Neuronal stem cell (in vitro differentiated cells): ENCODE measurements at regions not wholly inside any gene's neighbourhood (a gene's known extent, or its start where the extent isn't known, plus 50 kb on each side); places are given as distances from the start of the nearest gene placed in this dataset.

Experiments
- DNase-seq: peaks from one replicate; pipeline ENCODE4 v3.0.0-alpha.2; 2013; ENCODE audit warnings: low spot score
- H2AFZ ChIP-seq: one replicate; pipeline ENCODE4 v1.6.1; 2013; ENCODE audit warnings: mild to moderate bottlenecking, low read length, inconsistent platforms
- H2AK5ac ChIP-seq: 2 replicates; pipeline ENCODE4 v1.6.1; 2013; ENCODE audit warnings: low read depth, mild to moderate bottlenecking, inconsistent platforms, low read length, moderate library complexity, mixed read lengths
- H2BK120ac ChIP-seq: 2 replicates; pipeline ENCODE4 v1.6.1; 2013; ENCODE audit warnings: low read depth, mild to moderate bottlenecking, inconsistent platforms, low read length, moderate library complexity, mixed read lengths
- H2BK12ac ChIP-seq: one replicate; pipeline ENCODE4 v1.6.1; 2013; ENCODE audit warnings: low read length, inconsistent platforms
- H2BK15ac ChIP-seq: 2 replicates; pipeline ENCODE4 v1.6.1; 2013; ENCODE audit warnings: mild to moderate bottlenecking, low read length, inconsistent platforms, mixed read lengths
- H2BK5ac ChIP-seq: one replicate; pipeline ENCODE4 v1.6.1; 2013; ENCODE audit warnings: inconsistent platforms, mild to moderate bottlenecking, low read length, moderate library complexity
- H3K14ac ChIP-seq: one replicate; pipeline ENCODE4 v1.6.1; 2013; ENCODE audit warnings: low read length, inconsistent platforms
- H3K18ac ChIP-seq: 2 replicates; pipeline ENCODE4 v1.6.1; 2013; ENCODE audit warnings: low read length, inconsistent platforms
- H3K23ac ChIP-seq: 2 replicates; pipeline ENCODE4 v1.6.1; 2013; ENCODE audit warnings: low read depth, mild to moderate bottlenecking, mixed read lengths, low read length, inconsistent platforms; ENCODE audit not compliant: poor library complexity
- H3K27ac ChIP-seq: replicated peaks from 3 replicates; pipeline ENCODE4 v1.5.1; 2013; ENCODE audit warnings: low read length, inconsistent platforms
- H3K27me3 ChIP-seq, 3 experiments: 2 replicates each; pipeline ENCODE4 v1.6.1; 2013; ENCODE audit warnings: low read length in 3 of 3, mild to moderate bottlenecking in 2 of 3, inconsistent platforms in 1 of 3, low read depth in 1 of 3, mixed read lengths in 1 of 3, moderate library complexity in 1 of 3; ENCODE audit not compliant: control insufficient read depth in 3 of 3, insufficient read depth in 3 of 3
- H3K36me3 ChIP-seq, 2 donors: replicated peaks in 1 of 2; 2 replicates each; pipeline ENCODE4 v1.6.1; 2013; ENCODE audit warnings: low read length in 2 of 2; ENCODE audit not compliant: control insufficient read depth in 2 of 2, insufficient read depth in 2 of 2
- H3K4ac ChIP-seq: 2 replicates; pipeline ENCODE4 v1.6.1; 2013; ENCODE audit warnings: inconsistent platforms, mild to moderate bottlenecking, low read length, moderate library complexity
- H3K4me1 ChIP-seq, 2 donors: 1 replicate in 1 of 2; 2 replicates in 1 of 2; pipeline ENCODE4 v1.6.1; 2013; ENCODE audit warnings: low read length in 2 of 2, low read depth in 1 of 2; ENCODE audit not compliant: control insufficient read depth in 2 of 2, insufficient read depth in 1 of 2
- H3K4me2 ChIP-seq: one replicate; pipeline ENCODE4 v1.6.1; 2013; ENCODE audit warnings: mild to moderate bottlenecking, low read length, inconsistent platforms; ENCODE audit not compliant: insufficient read depth, poor library complexity, severe bottlenecking
- H3K4me3 ChIP-seq, 2 donors: 2 replicates each; pipeline ENCODE4 v1.5.1; 2013; ENCODE audit warnings: low read length in 2 of 2, mild to moderate bottlenecking in 2 of 2, inconsistent platforms in 1 of 2, moderate library complexity in 1 of 2
- H3K79me1 ChIP-seq: one replicate; pipeline ENCODE4 v1.6.1; 2013; ENCODE audit warnings: low read depth, mild to moderate bottlenecking, inconsistent platforms, low read length, moderate library complexity
- H3K9ac ChIP-seq: one replicate; pipeline ENCODE4 v1.6.1; 2013; ENCODE audit warnings: mild to moderate bottlenecking, low read depth, low read length, inconsistent platforms; ENCODE audit not compliant: poor library complexity
- H3K9me3 ChIP-seq, 2 donors: replicated peaks in 1 of 2; 2 replicates each; pipeline versions ENCODE3 to v1.6.1; 2013; ENCODE audit warnings: low read length in 2 of 2, mild to moderate bottlenecking in 2 of 2, inconsistent platforms in 1 of 2, low read depth in 1 of 2, mixed read lengths in 1 of 2, moderate library complexity in 1 of 2; ENCODE audit not compliant: control insufficient read depth in 2 of 2, insufficient read depth in 1 of 2
- H4K8ac ChIP-seq: one replicate; pipeline ENCODE4 v1.6.1; 2013; ENCODE audit warnings: low read depth, mild to moderate bottlenecking, inconsistent platforms, low read length, moderate library complexity
- H4K91ac ChIP-seq: one replicate; pipeline ENCODE4 v1.6.1; 2013; ENCODE audit warnings: low read length, low read depth, mild to moderate bottlenecking, inconsistent platforms; ENCODE audit not compliant: poor library complexity
- WGBS, 2 donors: extraction: QIAGEN DNeasy Blood & Tissue Kit; methylation state at CpG; one replicate each; pipeline ENCODE4 v1.1.7; 2013; ENCODE audit warnings: missing lambda C conversion rate in 2 of 2, mixed read lengths in 1 of 2; ENCODE audit not compliant: insufficient read length in 2 of 2, insufficient replicate concordance in 1 of 2; ENCODE audit errors: extremely low coverage in 2 of 2; 5-methylcytosine and 5-hydroxymethylcytosine counted together

- H4K91ac ChIP-seq = no peak overlapping the region
- H3K4me2 ChIP-seq = no peak overlapping the region
- H2BK15ac ChIP-seq = no peak overlapping the region
- no peak overlapping the region for H2AFZ ChIP-seq
- no peak overlapping the region for H2AK5ac ChIP-seq
- H3K4me3 ChIP-seq = no peak overlapping the region
- H3K9ac ChIP-seq = no peak overlapping the region
- H3K4ac ChIP-seq = no peak overlapping the region
- DNase-seq = no peak
- H3K27me3 ChIP-seq = no peaks in the 10 kb centered on the region
- no peaks in the 10 kb centered on the region for H3K36me3 ChIP-seq
- no peak overlapping the region for H3K23ac ChIP-seq
- H3K79me1 ChIP-seq = no peaks in the 10 kb centered on the region
- H3K18ac ChIP-seq = no peak overlapping the region
- no peak overlapping the region for H2BK12ac ChIP-seq
- H2BK120ac ChIP-seq = no peak overlapping the region
- no peaks in the 10 kb centered on the region for H3K9me3 ChIP-seq
- no peak overlapping the region for H2BK5ac ChIP-seq
- H4K8ac ChIP-seq = no peak overlapping the region
- no peak overlapping the region for H3K14ac ChIP-seq
- H3K4me1 ChIP-seq = peaks cover 11 to 17% of the 10 kb centered on the region in 2 donors
- H3K27ac ChIP-seq = no peak overlapping the region
Measured at GRCh38 chr3:31249545-31249944, 283.2 kb upstream of the STT3B start.

- no peak overlapping the region for H3K4me3 ChIP-seq
- H2AFZ ChIP-seq = no peak overlapping the region
- no peak overlapping the region for H4K8ac ChIP-seq
- no peaks in the 10 kb centered on the region for H3K9me3 ChIP-seq
- WGBS, 2 donors = no CpG with 5 or more reads among the region's 1 CpG
- H2BK120ac ChIP-seq = no peak overlapping the region
- H3K4ac ChIP-seq = no peak overlapping the region
- H3K36me3 ChIP-seq = no peaks in the 10 kb centered on the region
- H3K18ac ChIP-seq = no peak overlapping the region
- H2BK12ac ChIP-seq = no peak overlapping the region
- DNase-seq = no peak
- H3K23ac ChIP-seq = no peak overlapping the region
- H2AK5ac ChIP-seq = no peak overlapping the region
- H2BK15ac ChIP-seq = no peak overlapping the region
- no peak overlapping the region for H3K4me2 ChIP-seq
- H2BK5ac ChIP-seq = no peak overlapping the region
- no peak overlapping the region for H3K27ac ChIP-seq
- no peak overlapping the region for H3K14ac ChIP-seq
- H3K4me1 ChIP-seq = peaks cover 11 to 16% of the 10 kb centered on the region in 2 donors
- H3K79me1 ChIP-seq = no peaks in the 10 kb centered on the region
- H3K9ac ChIP-seq = no peak overlapping the region
- no peak overlapping the region for H4K91ac ChIP-seq
- H3K27me3 ChIP-seq = no peaks in the 10 kb centered on the region
Measured at GRCh38 chr3:31250116-31250777, 282.5 kb upstream of the STT3B start.

- no peaks in the 10 kb centered on the region for H3K79me1 ChIP-seq
- DNase-seq = no peak
- H3K9ac ChIP-seq = no peak overlapping the region
- no peak overlapping the region for H3K23ac ChIP-seq
- no peak overlapping the region for H2AFZ ChIP-seq
- no peak overlapping the region for H2BK120ac ChIP-seq
- H4K8ac ChIP-seq = no peak overlapping the region
- no peak overlapping the region for H2AK5ac ChIP-seq
- H3K4me3 ChIP-seq = no peak overlapping the region
- no peaks in the 10 kb centered on the region for H3K27me3 ChIP-seq
- peaks cover 11 to 13% of the 10 kb centered on the region in 2 donors for H3K4me1 ChIP-seq
- H3K27ac ChIP-seq = no peak overlapping the region
- H3K9me3 ChIP-seq = no peaks in the 10 kb centered on the region
- no peak overlapping the region for H4K91ac ChIP-seq
- H2BK5ac ChIP-seq = no peak overlapping the region
- no peak overlapping the region for H3K18ac ChIP-seq
- no peak overlapping the region for H3K4me2 ChIP-seq
- no peaks in the 10 kb centered on the region for H3K36me3 ChIP-seq
- no peak overlapping the region for H3K14ac ChIP-seq
- H2BK15ac ChIP-seq = no peak overlapping the region
- no CpG with 5 or more reads among the region's 3 CpGs for whole genome bisulfite sequencing, 2 donors
- H2BK12ac ChIP-seq = no peak overlapping the region
- no peak overlapping the region for H3K4ac ChIP-seq
Measured at GRCh38 chr3:31251083-31251482, 281.6 kb upstream of the STT3B start.

- Histone ChIP-seq H3K27ac (no peak overlapping the region), H4K8ac (no peak overlapping the region), H4K91ac (no peak overlapping the region), H3K4me2 (no peak overlapping the region), H3K9ac (no peak overlapping the region), H2AFZ (no peak overlapping the region), H3K27me3 (no peaks in the 10 kb centered on the region), H3K9me3 (no peaks in the 10 kb centered on the region), H2AK5ac (no peak overlapping the region), H2BK12ac (no peak overlapping the region), H3K23ac (no peak overlapping the region), H3K4ac (no peak overlapping the region), H3K36me3 (no peaks in the 10 kb centered on the region), H2BK5ac (no peak overlapping the region), H3K18ac (no peak overlapping the region), H3K14ac (no peak overlapping the region), H3K4me1 (peaks cover 4 to 5% of the 10 kb centered on the region in 2 donors), H2BK120ac (no peak overlapping the region), H3K79me1 (no peaks in the 10 kb centered on the region), H2BK15ac (no peak overlapping the region), H3K4me3 (no peak overlapping the region)
- DNase-seq = no peak
- no CpG with 5 or more reads among the region's 6 CpGs for WGBS, 2 donors
Measured at GRCh38 chr3:31252216-31253185, 280.2 kb upstream of the STT3B start.
